Esophagus muscularis mucosa (tissue), 4 donors: ENCODE measurements at regions not wholly inside any gene's neighbourhood (a gene's known extent, or its start where the extent isn't known, plus 50 kb on each side); places are given as distances from the start of the nearest gene placed in this dataset.

Experiments used
- DNase-seq: peaks from one replicate; pipeline ENCODE4 v3.0.0-alpha.2; 2017; ENCODE audit errors: extremely low spot score
- H3K27ac ChIP-seq, 4 donors: fragments of 200-600 bp; sonication (generic); replicated peaks in 1 of 4; 1 replicate in 3 of 4; 2 replicates in 1 of 4; pipeline ENCODE4 v1.5.1; 2016 to 2019; ENCODE audit warnings: mild to moderate bottlenecking in 1 of 4
- H3K27me3 ChIP-seq, 4 donors: fragments of 200-600 bp; sonication (generic); one replicate each; pipeline versions ENCODE4 v1.5.1 to v1.6.0; 2016 to 2019
- H3K36me3 ChIP-seq, 4 donors: fragments of 200-600 bp; sonication (generic); one replicate each; pipeline ENCODE4 v1.5.1; 2016 to 2019
- H3K4me1 ChIP-seq, 4 donors: fragments of 200-600 bp; sonication (generic); one replicate each; pipeline ENCODE4 v1.5.1; 2016 to 2019
- H3K4me3 ChIP-seq, 4 donors: fragments of 200-600 bp; sonication (generic); 1 replicate in 2 of 4; 2 replicates in 2 of 4; pipeline ENCODE4 v1.5.1; 2016 to 2019; ENCODE audit warnings: mild to moderate bottlenecking in 4 of 4, moderate library complexity in 1 of 4
- H3K9me3 ChIP-seq, 4 donors: fragments of 200-600 bp; sonication (generic); 1 replicate in 3 of 4; 2 replicates in 1 of 4; pipeline ENCODE4 v1.5.1; 2016 to 2019
- CTCF ChIP-seq, 3 experiments: fragments of 200-600 bp in 2 of 3; fragments of 450-650 bp in 1 of 3; sonication (generic) in 2 of 3; IDR thresholded peaks; one replicate each; pipeline ENCODE4 v1.5.1; 2017 to 2019; ENCODE audit warnings: antibody characterized with exemption in 3 of 3, mild to moderate bottlenecking in 2 of 3, moderate library complexity in 1 of 3
- EP300 ChIP-seq: sonication (generic); formaldehyde crosslinking; IDR thresholded peaks from one replicate; pipeline ENCODE4 v1.6.1; 2017; ENCODE audit warnings: antibody characterized with exemption
- POLR2A ChIP-seq: fragments of 450-650 bp; IDR thresholded peaks from one replicate; pipeline ENCODE4 v1.6.1; 2017; ENCODE audit warnings: antibody characterized with exemption, moderate library complexity, mild to moderate bottlenecking, low read depth
- POLR2AphosphoS5 ChIP-seq, 2 donors: sonication (generic); formaldehyde crosslinking; IDR thresholded peaks; one replicate each; pipeline ENCODE4 v1.6.1; 2017; ENCODE audit warnings: antibody characterized with exemption in 2 of 2
- WGBS: methylation state at CpG from one replicate; pipeline ENCODE4 v1.1.5; 2018; 5-methylcytosine and 5-hydroxymethylcytosine counted together
- intact Hi-C: fragments of 100-400 bp; cut with DNase I; formaldehyde crosslinking; loops from one replicate; pipeline ENCODE4 v1.15.1; 2023

DNA sequence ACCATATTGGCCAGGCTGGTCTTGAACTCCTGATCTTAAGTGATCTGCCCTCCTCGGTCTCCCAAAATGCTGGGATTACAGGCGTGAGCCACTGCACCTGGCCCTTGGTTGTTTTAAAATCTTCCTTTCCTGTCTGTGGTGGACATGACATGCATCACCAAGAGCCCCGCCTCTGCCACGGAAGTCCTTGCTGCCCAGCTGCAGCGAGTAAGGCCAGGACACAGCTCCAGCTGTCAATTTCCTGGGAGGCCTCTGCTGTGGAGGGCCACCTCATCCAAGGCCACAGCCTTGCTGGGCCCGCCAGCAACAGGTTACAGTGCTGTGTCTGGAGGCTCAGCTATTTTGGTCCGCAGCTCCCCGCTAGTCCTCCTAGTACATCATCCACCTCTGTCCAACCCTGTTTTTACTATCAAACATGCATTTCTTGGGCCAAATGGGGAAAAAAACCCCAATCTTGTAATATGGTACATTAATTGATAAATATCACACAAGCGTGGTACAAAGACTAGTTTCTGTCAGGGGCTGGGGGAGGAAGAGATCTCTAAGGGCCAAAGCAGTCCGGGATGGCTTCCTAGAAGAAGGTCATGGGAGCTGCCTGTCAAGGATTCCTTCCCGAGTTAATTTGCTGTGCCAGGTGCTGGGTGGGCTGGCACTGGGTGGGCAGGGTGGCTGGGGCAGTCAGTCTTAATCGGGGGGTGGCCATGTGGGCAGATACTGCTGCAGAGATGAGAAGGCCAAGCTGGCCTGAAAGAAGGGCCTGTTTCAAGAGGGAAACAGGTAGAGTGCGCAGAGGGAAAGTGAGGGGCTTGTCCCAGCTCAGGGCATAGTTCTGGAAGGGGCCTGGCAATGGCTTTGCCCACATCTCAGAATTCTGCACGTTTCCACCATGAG is 100.5 kb downstream of the INHBB start:
- Histone ChIP-seq H3K27ac (no peak overlapping the region), H3K4me1 (peaks cover 14 to 17% (median 16%) of the 10 kb centered on the region in 4 donors), H3K4me3 (no peak overlapping the region), H3K27me3 (peaks cover 0 to 26% (median 11%) of the 10 kb centered on the region in 4 donors), H3K9me3 (no peaks in the 10 kb centered on the region), H3K36me3 (no peaks in the 10 kb centered on the region)
- intact Hi-C loops = no loop called here
- no peak for TF ChIP-seq CTCF (IDR thresholded peaks at IDR 0.05)
- TF ChIP-seq POLR2A = no peak
- TF ChIP-seq POLR2AphosphoS5 (IDR thresholded peaks at IDR 0.05) = no peak
- no peak for TF ChIP-seq EP300
- WGBS = 93% methylated on average over 14 of the region's 14 CpGs
- no peak for DNase-seq

DNA sequence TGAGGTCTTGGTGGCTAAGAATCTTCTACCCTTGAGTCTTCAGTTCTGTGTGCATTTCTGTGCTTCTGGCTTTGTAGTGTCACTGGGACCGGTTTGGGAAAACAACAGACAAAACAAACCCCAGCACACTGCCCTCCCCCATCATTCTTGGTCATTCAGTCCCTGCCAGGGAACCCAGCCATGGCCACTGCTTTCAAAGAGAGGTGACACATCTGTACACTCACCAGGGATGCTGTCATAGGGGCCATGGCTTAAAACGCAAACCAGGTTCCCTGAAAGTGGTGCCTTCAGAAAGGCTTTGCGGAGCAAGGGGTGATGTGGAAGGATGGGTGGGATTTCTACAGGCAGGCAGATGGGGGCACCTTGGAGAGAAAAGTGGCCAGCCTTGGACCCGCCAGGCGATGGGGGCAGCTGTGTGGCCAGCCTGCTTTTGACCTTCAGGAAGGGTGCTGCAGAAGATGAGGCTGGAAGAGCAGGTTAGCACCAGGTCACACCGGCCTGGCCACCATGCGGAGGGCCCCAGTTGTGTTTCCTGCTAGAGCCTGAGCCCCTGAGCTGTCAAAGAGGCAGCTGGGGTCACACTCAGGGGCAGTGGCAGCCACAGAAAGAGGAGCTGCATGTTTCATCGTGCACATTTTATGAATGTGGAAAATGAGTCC is 101.3 kb downstream of the INHBB start:
- peaks cover 0 to 18% (median 11%) of the 10 kb centered on the region in 4 donors for H3K27me3 ChIP-seq
- no peak overlapping the region for H3K4me3 ChIP-seq
- no peaks in the 10 kb centered on the region for H3K9me3 ChIP-seq
- no peak for DNase-seq
- TF ChIP-seq CTCF (IDR thresholded peaks at IDR 0.05) (no peak), POLR2AphosphoS5 (IDR thresholded peaks at IDR 0.05) (no peak), EP300 (no peak), POLR2A (no peak)
- H3K27ac ChIP-seq = no peak overlapping the region
- 93% methylated on average over 7 of the region's 8 CpGs for WGBS
- intact Hi-C loops = no loop called here
- no peaks in the 10 kb centered on the region for H3K36me3 ChIP-seq
- H3K4me1 ChIP-seq = peaks cover 8 to 10% (median 9%) of the 10 kb centered on the region in 4 donors

- H3K36me3 ChIP-seq = no peaks in the 10 kb centered on the region
- intact Hi-C loops = no loop called here
- WGBS = 91% methylated on average over 6 of the region's 6 CpGs
- H3K27me3 ChIP-seq = peaks cover 0 to 7% (median 1%) of the 10 kb centered on the region in 4 donors
- DNase-seq = no peak
- H3K4me1 ChIP-seq = no peaks in the 10 kb centered on the region
- H3K4me3 ChIP-seq = no peak overlapping the region
- H3K9me3 ChIP-seq = no peaks in the 10 kb centered on the region
- no peak for TF ChIP-seq POLR2AphosphoS5 (IDR thresholded peaks at IDR 0.05)
- TF ChIP-seq CTCF (IDR thresholded peaks at IDR 0.05) = no peak
- no peak overlapping the region for H3K27ac ChIP-seq
Measured at GRCh38 chr2:120448436-120448835, 102.5 kb downstream of the INHBB start.

- no peak for DNase-seq
- no peaks in the 10 kb centered on the region for H3K9me3 ChIP-seq
- H3K4me3 ChIP-seq = no peak overlapping the region
- no peak overlapping the region for H3K27ac ChIP-seq
- no peaks in the 10 kb centered on the region for H3K4me1 ChIP-seq
- intact Hi-C loops = no loop called here
- no peak for TF ChIP-seq CTCF (IDR thresholded peaks at IDR 0.05)
- TF ChIP-seq EP300 = no peak
- TF ChIP-seq POLR2AphosphoS5 (IDR thresholded peaks at IDR 0.05) = no peak
- TF ChIP-seq POLR2A = no peak
- H3K36me3 ChIP-seq = no peaks in the 10 kb centered on the region
- 84% methylated on average over 13 of the region's 15 CpGs for WGBS
- H3K27me3 ChIP-seq = no peaks in the 10 kb centered on the region
Measured at GRCh38 chr2:120448961-120449810, 103.2 kb downstream of the INHBB start.
